Retinal pigment epithelial cell (primary cell): ENCODE measurements at regions not wholly inside any gene's neighbourhood (a gene's known extent, or its start where the extent isn't known, plus 50 kb on each side); places are given as distances from the start of the nearest gene placed in this dataset.

Experiments
- DNase-seq: peaks from one replicate; pipeline ENCODE4 v3.0.0-alpha.2; 2010; ENCODE audit warnings: low read depth
- H3K4me3 ChIP-seq: 2 replicates; pipeline ENCODE4 v1.5.1; 2011; ENCODE audit warnings: mild to moderate bottlenecking, low read length, control low read depth, moderate library complexity
- TF ChIP-seq, protein P1 (sequence below): conservative IDR thresholded peaks from 2 replicates; pipeline ENCODE4 v1.5.1; 2011; ENCODE audit warnings: low read depth, low read length, control low read depth, inconsistent platforms

- H3K4me3 ChIP-seq, result no peak overlapping the region
- DNase-seq, result no peak
- TF ChIP-seq, protein P1, sequence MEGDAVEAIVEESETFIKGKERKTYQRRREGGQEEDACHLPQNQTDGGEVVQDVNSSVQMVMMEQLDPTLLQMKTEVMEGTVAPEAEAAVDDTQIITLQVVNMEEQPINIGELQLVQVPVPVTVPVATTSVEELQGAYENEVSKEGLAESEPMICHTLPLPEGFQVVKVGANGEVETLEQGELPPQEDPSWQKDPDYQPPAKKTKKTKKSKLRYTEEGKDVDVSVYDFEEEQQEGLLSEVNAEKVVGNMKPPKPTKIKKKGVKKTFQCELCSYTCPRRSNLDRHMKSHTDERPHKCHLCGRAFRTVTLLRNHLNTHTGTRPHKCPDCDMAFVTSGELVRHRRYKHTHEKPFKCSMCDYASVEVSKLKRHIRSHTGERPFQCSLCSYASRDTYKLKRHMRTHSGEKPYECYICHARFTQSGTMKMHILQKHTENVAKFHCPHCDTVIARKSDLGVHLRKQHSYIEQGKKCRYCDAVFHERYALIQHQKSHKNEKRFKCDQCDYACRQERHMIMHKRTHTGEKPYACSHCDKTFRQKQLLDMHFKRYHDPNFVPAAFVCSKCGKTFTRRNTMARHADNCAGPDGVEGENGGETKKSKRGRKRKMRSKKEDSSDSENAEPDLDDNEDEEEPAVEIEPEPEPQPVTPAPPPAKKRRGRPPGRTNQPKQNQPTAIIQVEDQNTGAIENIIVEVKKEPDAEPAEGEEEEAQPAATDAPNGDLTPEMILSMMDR, result no peak
Observed at GRCh38 chr4:82038936-82039335, 334.9 kb downstream of the HNRNPD start.

- TF ChIP-seq, protein P1, result no peak
- no peak for DNase-seq
- H3K4me3 ChIP-seq, result no peak overlapping the region
Observed at GRCh38 chr4:82036181-82036580, 337.6 kb downstream of the HNRNPD start.

- no peak overlapping the region for H3K4me3 ChIP-seq
- TF ChIP-seq, protein P1, result no peak
- DNase-seq, result no peak
Observed at GRCh38 chr4:82034878-82035277, 338.9 kb downstream of the HNRNPD start.

- no peak for DNase-seq
- TF ChIP-seq, protein P1, result no peak
- H3K4me3 ChIP-seq, result no peak overlapping the region
Observed at GRCh38 chr4:82033862-82034261, 339.9 kb downstream of the HNRNPD start.

DNA sequence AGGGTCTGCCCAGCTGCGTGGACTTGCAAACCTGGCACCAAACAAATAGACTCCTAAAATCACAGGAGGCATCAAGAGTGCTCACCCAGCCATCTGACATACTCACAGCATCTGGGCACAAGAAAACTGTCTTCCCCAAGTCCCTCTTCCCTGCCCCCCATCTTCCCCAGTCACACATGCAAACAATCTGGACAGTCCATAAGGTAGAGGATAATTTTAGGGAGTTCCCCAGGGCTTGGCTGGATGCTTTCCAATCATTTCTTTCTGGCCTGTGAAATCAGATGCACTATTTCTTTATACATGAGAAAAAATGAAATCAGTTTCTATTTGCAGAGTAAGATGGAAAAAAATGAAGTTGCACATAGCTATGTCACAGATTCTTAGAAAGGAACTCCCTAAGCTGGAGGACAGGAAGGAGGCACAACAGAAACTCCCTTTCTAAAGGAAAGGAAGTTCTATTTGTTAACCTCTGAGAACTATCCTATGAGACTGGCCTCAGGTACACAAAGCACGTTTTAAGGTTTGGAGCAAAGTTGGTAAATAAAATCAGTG lies 342.3 kb downstream of the HNRNPD start:
- H3K4me3 ChIP-seq, result no peak overlapping the region
- no peak for DNase-seq
- TF ChIP-seq, protein P1, result no peak

GRCh38 chr4:82017680-82018079 lies 356.1 kb downstream of the HNRNPD start:
- TF ChIP-seq, protein P1, result no peak
- peak; percentile 6 for DNase-seq

GRCh38 chr4:82005158-82005557 lies 368.6 kb downstream of the HNRNPD start:
- DNase-seq, result peak; percentile 17
- H3K4me3 ChIP-seq, result no peak overlapping the region
- TF ChIP-seq, protein P1, result no peak

More at GRCh38 chr4:82017680-82018079, 356.1 kb downstream of the HNRNPD start:
- no peak overlapping the region for H3K4me3 ChIP-seq
